ENCODE measurements at regions not wholly inside any gene's neighbourhood (a gene's known extent, or its start where the extent isn't known, plus 50 kb on each side); places are given as distances from the start of the nearest gene placed in this dataset.

DNA sequence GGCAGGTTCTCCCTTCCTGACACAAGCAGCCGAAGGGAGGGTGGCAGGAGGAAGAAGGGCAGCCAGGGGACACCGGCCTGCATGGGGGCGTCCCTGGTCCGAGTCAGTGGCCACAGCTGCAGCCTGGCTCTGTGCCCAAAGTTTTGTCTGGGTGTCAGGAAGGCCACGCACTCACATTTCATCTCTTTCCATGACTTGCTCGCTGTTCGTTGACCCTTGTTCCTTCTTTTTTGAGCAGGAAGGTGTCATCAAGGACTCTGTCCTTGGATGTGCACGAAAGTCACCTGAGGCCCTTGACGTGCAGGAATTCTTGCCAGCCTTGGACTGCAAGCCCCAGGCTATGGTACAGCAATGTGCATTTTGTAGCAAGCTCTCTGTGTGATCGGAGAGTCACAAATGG, 93.3 kb downstream of the TNFRSF13B start:
- no peak for TF ChIP-seq CTCF (IDR thresholded peaks at IDR 0.05; ENCODE audit: low read depth, low read length, poor library complexity, severe bottlenecking)
- no peak for TF ChIP-seq EZH2phosphoT487 (IDR thresholded peaks at IDR 0.05; ENCODE audit: borderline replicate concordance, low read length)

All from DOHH2 (cell line).